Spinal cord (tissue), 9 donors: ENCODE measurements at regions not wholly inside any gene's neighbourhood (a gene's known extent, or its start where the extent isn't known, plus 50 kb on each side); places are given as distances from the start of the nearest gene placed in this dataset.
"Not testable (repeated sequence)": the region's sequence is repeated elsewhere in the genome, so short reads cannot be mapped to it uniquely, and the experiment has no call there.

Experiments
- DNase-seq, 6 donors: peaks; one replicate each; pipeline versions ENCODE4 v3.0.0 to v3.0.0-alpha.2; 2013 to 2015; ENCODE audit warnings: low spot score in 6 of 6, low read depth in 4 of 6
- H3K27ac ChIP-seq: one replicate; pipeline ENCODE4 v1.5.1; 2013; ENCODE audit warnings: low read depth, low read length, control low read depth
- H3K27me3 ChIP-seq: one replicate; pipeline ENCODE4 v1.6.1; 2013; ENCODE audit warnings: low read length; ENCODE audit not compliant: control insufficient read depth, insufficient read depth
- H3K36me3 ChIP-seq: one replicate; pipeline ENCODE4 v1.6.1; 2013; ENCODE audit warnings: low read length; ENCODE audit not compliant: control insufficient read depth, insufficient read depth
- H3K4me1 ChIP-seq: one replicate; pipeline ENCODE4 v1.6.1; 2013; ENCODE audit warnings: low read length; ENCODE audit not compliant: control insufficient read depth, insufficient read depth
- H3K4me3 ChIP-seq: one replicate; pipeline ENCODE4 v1.5.1; 2013; ENCODE audit warnings: low read depth, low read length, control low read depth
- H3K9me3 ChIP-seq: one replicate; pipeline ENCODE4 v1.6.1; 2013; ENCODE audit warnings: low read length; ENCODE audit not compliant: control insufficient read depth, insufficient read depth
- WGBS: methylation state at CpG from one replicate; pipeline ENCODE4 v1.1.5; 2013; ENCODE audit warnings: missing lambda C conversion rate; ENCODE audit not compliant: insufficient coverage; 5-methylcytosine and 5-hydroxymethylcytosine counted together
- donor health status: healthy.

GRCh38 chr22:23456666-23457379 is 123.3 kb downstream of the IGLL1 start:
- 56% methylated on average over 23 of the region's 27 CpGs for WGBS
- H3K27ac ChIP-seq, H3K9me3 ChIP-seq, H3K27me3 ChIP-seq, H3K4me3 ChIP-seq, H3K36me3 ChIP-seq: not testable (repeated sequence)
- DNase-seq = peak in 1 of 6 donors; percentile 40
- H3K4me1 ChIP-seq = peaks cover 40% of the 10 kb centered on the region

DNA sequence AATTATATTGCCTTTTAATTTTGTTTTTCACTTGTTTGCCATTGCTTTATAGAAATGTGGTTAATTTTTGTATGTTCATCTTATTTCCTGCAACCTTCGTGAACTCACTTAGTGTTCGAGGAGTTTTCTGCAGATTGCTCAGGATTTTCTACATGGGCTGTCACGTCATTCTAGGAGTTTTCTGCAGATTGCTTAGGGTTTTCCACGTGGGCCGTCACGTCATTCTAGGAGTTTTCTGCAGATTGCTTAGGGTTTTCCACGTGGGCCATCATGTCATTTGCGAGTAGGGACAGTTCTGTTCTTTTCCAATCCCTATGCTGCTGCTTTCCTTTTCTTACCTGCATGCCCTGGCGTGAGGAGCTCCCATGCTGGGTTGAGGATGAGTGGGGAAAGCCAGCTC is 125.7 kb downstream of the IGLL1 start:
- not testable (repeated sequence) for H3K27ac ChIP-seq, H3K4me3 ChIP-seq, H3K36me3 ChIP-seq, H3K9me3 ChIP-seq, H3K27me3 ChIP-seq, DNase-seq
- peaks cover 36% of the 10 kb centered on the region for H3K4me1 ChIP-seq
- 95% methylated on average over 5 of the region's 9 CpGs for WGBS

GRCh38 chr22:23453277-23453676 is 126.8 kb downstream of the IGLL1 start:
- H3K36me3 ChIP-seq = no peaks in the 10 kb centered on the region
- WGBS = 92% methylated on average over 2 of the region's 9 CpGs
- no peak overlapping the region for H3K4me3 ChIP-seq
- H3K4me1 ChIP-seq = peaks cover 25% of the 10 kb centered on the region
- DNase-seq = no peak
- no peaks in the 10 kb centered on the region for H3K27me3 ChIP-seq
- no peak overlapping the region for H3K27ac ChIP-seq
- no peaks in the 10 kb centered on the region for H3K9me3 ChIP-seq

DNA sequence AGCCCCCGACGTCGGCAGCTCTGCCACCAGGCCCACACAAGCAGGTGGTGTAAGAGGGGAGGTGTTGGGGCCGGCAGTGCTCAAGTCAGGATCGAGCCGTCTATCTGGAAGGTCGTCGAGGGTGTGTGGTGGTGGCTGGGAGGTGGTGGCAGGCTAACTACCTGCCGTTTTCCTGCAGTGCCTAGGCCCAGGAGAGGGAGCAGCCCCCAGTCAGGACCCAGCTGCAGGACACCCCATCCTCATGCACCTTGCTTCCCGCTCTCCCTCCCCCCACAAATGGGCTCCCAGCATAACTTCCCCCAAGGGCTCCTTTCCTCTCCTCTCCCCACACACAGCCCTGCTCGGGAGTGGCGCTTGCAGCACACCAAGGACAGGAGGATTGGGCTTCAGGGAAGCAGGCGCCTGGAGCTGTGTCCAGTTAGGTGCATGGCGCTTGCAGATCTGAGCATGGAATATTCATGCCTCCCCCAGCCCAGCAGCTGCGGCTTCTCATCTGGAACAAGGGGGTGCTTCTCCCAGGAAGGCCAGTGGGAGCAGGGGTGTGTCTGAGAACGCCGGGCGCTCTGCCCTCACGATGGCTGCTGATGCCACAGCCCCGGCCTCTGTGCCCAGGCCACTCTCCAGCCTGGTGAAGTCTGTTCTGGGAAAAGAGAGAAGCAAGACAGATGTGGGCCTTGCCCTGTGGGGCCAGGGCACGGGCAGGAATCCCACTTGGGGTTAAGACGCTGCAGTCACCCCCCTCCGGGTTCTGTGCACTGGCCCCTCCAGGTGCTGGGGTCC is 127.7 kb downstream of the IGLL1 start:
- peaks cover 17% of the 10 kb centered on the region for H3K4me1 ChIP-seq
- H3K27me3 ChIP-seq = no peaks in the 10 kb centered on the region
- 78% methylated on average over 19 of the region's 23 CpGs for WGBS
- no peaks in the 10 kb centered on the region for H3K36me3 ChIP-seq
- no peak overlapping the region for H3K27ac ChIP-seq
- no peak overlapping the region for H3K4me3 ChIP-seq
- DNase-seq = no peak
- H3K9me3 ChIP-seq = no peaks in the 10 kb centered on the region

GRCh38 chr22:23451452-23452230 is 128.4 kb downstream of the IGLL1 start:
- DNase-seq, H3K27ac ChIP-seq, H3K27me3 ChIP-seq, H3K4me1 ChIP-seq, H3K36me3 ChIP-seq, H3K9me3 ChIP-seq, H3K4me3 ChIP-seq: not testable (repeated sequence)
- 90% methylated on average over 18 of the region's 30 CpGs for WGBS

DNA sequence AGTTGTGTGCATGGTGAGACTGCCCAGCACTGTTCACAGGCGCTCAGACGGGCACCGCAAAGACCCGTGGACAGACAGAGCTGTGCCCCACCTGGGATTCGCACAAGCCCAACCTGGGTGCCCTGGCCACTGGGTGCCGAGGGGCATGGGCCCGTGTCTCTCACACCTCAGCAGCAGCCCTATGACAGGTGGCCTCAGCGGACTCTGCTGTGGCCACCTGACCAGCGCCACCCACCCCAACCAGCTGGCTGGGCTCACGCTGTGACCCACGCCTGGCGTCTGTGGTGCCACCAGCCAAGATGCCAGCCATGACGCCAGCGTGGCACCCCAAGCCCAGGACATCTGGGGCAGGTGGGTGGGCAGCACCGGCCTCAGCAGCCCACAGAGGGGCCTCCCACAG is 129.3 kb downstream of the IGLL1 start:
- not testable (repeated sequence) for H3K27me3 ChIP-seq, H3K36me3 ChIP-seq, H3K4me3 ChIP-seq, H3K4me1 ChIP-seq, DNase-seq, H3K9me3 ChIP-seq, H3K27ac ChIP-seq
- 87% methylated on average over 12 of the region's 15 CpGs for WGBS

DNA sequence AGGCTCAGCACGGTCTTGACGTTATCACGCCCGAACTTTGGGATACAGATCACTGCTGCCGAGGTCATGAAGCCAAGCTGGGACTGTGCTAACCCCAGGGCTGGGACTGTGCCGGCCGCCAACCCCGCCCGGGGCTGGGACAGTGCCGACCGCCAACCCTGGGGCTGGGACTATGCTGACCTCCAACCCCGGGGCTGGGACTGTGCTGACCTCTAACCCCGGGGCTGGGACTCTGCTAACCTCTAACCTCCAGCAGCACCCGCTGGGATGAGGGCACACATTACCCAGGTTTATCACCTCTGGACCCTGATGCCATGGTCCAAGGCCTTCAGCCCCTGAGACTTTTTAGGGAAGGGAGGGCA is 129.7 kb downstream of the IGLL1 start:
- Histone ChIP-seq H3K4me1 (peaks cover 7% of the 10 kb centered on the region), H3K27ac (no peak overlapping the region), H3K4me3 (no peak overlapping the region), H3K9me3 (no peaks in the 10 kb centered on the region), H3K27me3 (no peaks in the 10 kb centered on the region), H3K36me3 (no peaks in the 10 kb centered on the region)
- WGBS = 93% methylated on average over 13 of the region's 14 CpGs
- DNase-seq = no peak

- 82% methylated on average over 25 of the region's 28 CpGs for WGBS
- H3K4me1 ChIP-seq, H3K27ac ChIP-seq, H3K36me3 ChIP-seq, H3K9me3 ChIP-seq, H3K4me3 ChIP-seq, DNase-seq, H3K27me3 ChIP-seq: not testable (repeated sequence)
Observed at GRCh38 chr22:23449748-23450433, 130.2 kb downstream of the IGLL1 start.

DNA sequence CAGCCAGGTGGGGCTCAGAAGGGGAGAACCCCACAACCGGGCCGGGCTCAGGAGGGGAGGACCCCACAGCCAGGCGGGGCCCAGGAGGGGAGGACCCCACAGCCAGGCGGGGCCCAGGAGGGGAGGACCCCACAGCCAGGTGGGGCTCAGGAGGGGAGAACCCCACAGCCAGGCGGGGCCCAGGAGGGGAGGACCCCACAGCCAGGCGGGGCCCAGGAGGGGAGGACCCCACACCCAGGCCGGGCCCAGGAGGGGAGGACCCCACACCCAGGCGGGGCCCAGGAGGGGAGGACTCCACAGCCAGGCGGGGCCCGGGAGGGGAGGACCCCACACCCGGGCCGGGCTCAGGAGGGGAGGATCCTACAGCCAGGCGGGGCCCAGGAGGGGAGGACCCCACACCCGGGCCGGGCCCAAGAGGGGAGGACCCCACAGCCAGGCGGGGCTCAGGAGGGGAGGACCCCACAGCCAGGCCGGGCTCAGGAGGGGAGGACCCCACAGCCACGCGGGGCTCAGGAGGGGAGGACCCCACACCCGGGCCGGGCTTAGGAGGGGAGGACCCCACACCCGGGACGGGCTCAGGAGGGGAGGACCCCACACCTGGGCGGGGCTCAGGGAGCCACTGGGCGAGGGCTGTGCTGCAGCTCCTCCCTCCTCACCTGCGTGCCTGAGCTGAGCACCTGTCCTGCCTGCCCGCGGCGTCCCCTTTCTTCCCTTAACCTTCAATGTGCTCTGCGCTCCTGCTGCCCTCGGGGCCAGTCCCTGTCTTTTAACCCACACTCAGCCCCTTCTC is 131.4 kb downstream of the IGLL1 start:
- not testable (repeated sequence) for H3K27me3 ChIP-seq, H3K27ac ChIP-seq, H3K4me1 ChIP-seq, H3K4me3 ChIP-seq, DNase-seq, H3K36me3 ChIP-seq, H3K9me3 ChIP-seq
- 89% methylated on average over 25 of the region's 31 CpGs for WGBS
